ENCODE measurements at regions not wholly inside any gene's neighbourhood (a gene's known extent, or its start where the extent isn't known, plus 50 kb on each side); places are given as distances from the start of the nearest gene placed in this dataset.

- TF ChIP-seq CTCF (IDR thresholded peaks at IDR 0.05; ENCODE audit: low read depth, low read length) (no peak), POLR2A (IDR thresholded peaks at IDR 0.05; ENCODE audit: extremely low read depth, insufficient read length) (no peak), MAX (IDR thresholded peaks at IDR 0.05; ENCODE audit: low read depth, low read length) (no peak), MYC (IDR thresholded peaks at IDR 0.05; ENCODE audit: low read depth, low read length) (no peak)
Measured at GRCh38 chr5:8765886-8766285, 780.0 kb downstream of the SEMA5A start.
